GM12878 (cell line): ENCODE measurements at regions not wholly inside any gene's neighbourhood (a gene's known extent, or its start where the extent isn't known, plus 50 kb on each side); places are given as distances from the start of the nearest gene placed in this dataset.

Experiments used
- BHLHE40 ChIP-seq, 2 experiments: fragments of 450-650 bp in 1 of 2; IDR thresholded peaks; 2 replicates each; pipeline ENCODE4 v1.6.1; 2011 to 2017; ENCODE audit warnings: low read depth in 2 of 2, borderline replicate concordance in 1 of 2, improper control_type of control experiment in 1 of 2, low read length in 1 of 2, mild to moderate bottlenecking in 1 of 2
- CBX3 ChIP-seq: fragments of 200-600 bp; sonication (generic); IDR thresholded peaks from 2 replicates; pipeline ENCODE4 v1.6.1; 2016; ENCODE audit warnings: low read depth, borderline replicate concordance
- CEBPZ ChIP-seq: fragments of 150-350 bp; IDR thresholded peaks from 2 replicates; pipeline ENCODE4 v1.6.1; 2016; ENCODE audit warnings: low read depth, low read length
- EGR1 ChIP-seq, 2 experiments: IDR thresholded peaks; 1 replicate in 1 of 2; 2 replicates in 1 of 2; pipeline ENCODE4 v1.6.1; 2011 to 2012; ENCODE audit warnings: low read depth in 2 of 2, low read length in 2 of 2, borderline replicate concordance in 1 of 2, mild to moderate bottlenecking in 1 of 2, moderate library complexity in 1 of 2
- ELK1 ChIP-seq: IDR thresholded peaks from 2 replicates; pipeline ENCODE4 v1.6.1; 2012; ENCODE audit warnings: low read depth, low read length, improper control_type of control experiment
- ETV6 ChIP-seq, 2 experiments: fragments of 450-650 bp in 1 of 2; IDR thresholded peaks in 1 of 2; conservative IDR thresholded peaks in 1 of 2; 2 replicates each; pipeline ENCODE4 v1.6.1; 2014; ENCODE audit warnings: antibody characterized with exemption in 1 of 2, borderline replicate concordance in 1 of 2, low read depth in 1 of 2, mild to moderate bottlenecking in 1 of 2, moderate library complexity in 1 of 2
- MLLT1 ChIP-seq: fragments of 450-650 bp; IDR thresholded peaks from 2 replicates; pipeline ENCODE4 v1.6.1; 2016; ENCODE audit warnings: mild to moderate bottlenecking
- NRF1 ChIP-seq: conservative IDR thresholded peaks from 2 replicates; pipeline ENCODE4 v1.6.1; 2011; ENCODE audit warnings: mild to moderate bottlenecking, low read depth, low read length, improper control_type of control experiment
- PAX5 ChIP-seq: IDR thresholded peaks from 2 replicates; pipeline ENCODE4 v1.6.1; 2011; ENCODE audit warnings: low read depth, low read length, borderline replicate concordance
- RUNX3 ChIP-seq: IDR thresholded peaks from 2 replicates; pipeline ENCODE4 v1.6.1; 2012; ENCODE audit warnings: low read length, inconsistent platforms
- ZNF217 ChIP-seq: fragments of 450-650 bp; IDR thresholded peaks from 2 replicates; pipeline ENCODE4 v1.6.1; 2017; ENCODE audit warnings: antibody characterized with exemption, mild to moderate bottlenecking
- TF ChIP-seq, protein P1 (sequence below): fragments of 450-650 bp; IDR thresholded peaks from 2 replicates; pipeline ENCODE4 v1.6.1; 2018; ENCODE audit warnings: mild to moderate bottlenecking, low read depth, moderate library complexity; ENCODE audit not compliant: partially characterized antibody
- TF ChIP-seq, protein P2 (sequence below): IDR thresholded peaks from 2 replicates; pipeline ENCODE4 v1.6.1; 2011; ENCODE audit warnings: borderline replicate concordance, low read depth, mild to moderate bottlenecking, moderate library complexity, mixed read lengths, low read length; ENCODE audit not compliant: insufficient read depth; ENCODE audit errors: extremely low read length
- TF ChIP-seq, protein P3 (sequence below): fragments of 450-650 bp; IDR thresholded peaks from 2 replicates; pipeline ENCODE4 v1.6.1; 2017; ENCODE audit warnings: mild to moderate bottlenecking, moderate library complexity

- TF ChIP-seq EGR1 (IDR thresholded peaks at IDR 0.05; ENCODE audit: borderline replicate concordance in 1 of 2, low read depth in 2 of 2, low read length in 2 of 2) = no peak
- TF ChIP-seq ZNF217 = no peak
- TF ChIP-seq, protein P1, sequence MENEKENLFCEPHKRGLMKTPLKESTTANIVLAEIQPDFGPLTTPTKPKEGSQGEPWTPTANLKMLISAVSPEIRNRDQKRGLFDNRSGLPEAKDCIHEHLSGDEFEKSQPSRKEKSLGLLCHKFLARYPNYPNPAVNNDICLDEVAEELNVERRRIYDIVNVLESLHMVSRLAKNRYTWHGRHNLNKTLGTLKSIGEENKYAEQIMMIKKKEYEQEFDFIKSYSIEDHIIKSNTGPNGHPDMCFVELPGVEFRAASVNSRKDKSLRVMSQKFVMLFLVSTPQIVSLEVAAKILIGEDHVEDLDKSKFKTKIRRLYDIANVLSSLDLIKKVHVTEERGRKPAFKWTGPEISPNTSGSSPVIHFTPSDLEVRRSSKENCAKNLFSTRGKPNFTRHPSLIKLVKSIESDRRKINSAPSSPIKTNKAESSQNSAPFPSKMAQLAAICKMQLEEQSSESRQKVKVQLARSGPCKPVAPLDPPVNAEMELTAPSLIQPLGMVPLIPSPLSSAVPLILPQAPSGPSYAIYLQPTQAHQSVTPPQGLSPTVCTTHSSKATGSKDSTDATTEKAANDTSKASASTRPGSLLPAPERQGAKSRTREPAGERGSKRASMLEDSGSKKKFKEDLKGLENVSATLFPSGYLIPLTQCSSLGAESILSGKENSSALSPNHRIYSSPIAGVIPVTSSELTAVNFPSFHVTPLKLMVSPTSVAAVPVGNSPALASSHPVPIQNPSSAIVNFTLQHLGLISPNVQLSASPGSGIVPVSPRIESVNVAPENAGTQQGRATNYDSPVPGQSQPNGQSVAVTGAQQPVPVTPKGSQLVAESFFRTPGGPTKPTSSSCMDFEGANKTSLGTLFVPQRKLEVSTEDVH = no peak
- TF ChIP-seq PAX5 = no peak
- TF ChIP-seq MLLT1 = no peak
- no peak for TF ChIP-seq ETV6 (conservative IDR thresholded peaks at IDR 0.05 in 1 of 2, IDR thresholded peaks at IDR 0.05 in 1 of 2; ENCODE audit: borderline replicate concordance in 1 of 2, low read depth in 1 of 2)
- no peak for TF ChIP-seq RUNX3
- TF ChIP-seq, protein P2, sequence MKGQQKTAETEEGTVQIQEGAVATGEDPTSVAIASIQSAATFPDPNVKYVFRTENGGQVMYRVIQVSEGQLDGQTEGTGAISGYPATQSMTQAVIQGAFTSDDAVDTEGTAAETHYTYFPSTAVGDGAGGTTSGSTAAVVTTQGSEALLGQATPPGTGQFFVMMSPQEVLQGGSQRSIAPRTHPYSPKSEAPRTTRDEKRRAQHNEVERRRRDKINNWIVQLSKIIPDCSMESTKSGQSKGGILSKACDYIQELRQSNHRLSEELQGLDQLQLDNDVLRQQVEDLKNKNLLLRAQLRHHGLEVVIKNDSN = no peak
- TF ChIP-seq NRF1 = no peak
- TF ChIP-seq ELK1 = no peak
- TF ChIP-seq, protein P3, sequence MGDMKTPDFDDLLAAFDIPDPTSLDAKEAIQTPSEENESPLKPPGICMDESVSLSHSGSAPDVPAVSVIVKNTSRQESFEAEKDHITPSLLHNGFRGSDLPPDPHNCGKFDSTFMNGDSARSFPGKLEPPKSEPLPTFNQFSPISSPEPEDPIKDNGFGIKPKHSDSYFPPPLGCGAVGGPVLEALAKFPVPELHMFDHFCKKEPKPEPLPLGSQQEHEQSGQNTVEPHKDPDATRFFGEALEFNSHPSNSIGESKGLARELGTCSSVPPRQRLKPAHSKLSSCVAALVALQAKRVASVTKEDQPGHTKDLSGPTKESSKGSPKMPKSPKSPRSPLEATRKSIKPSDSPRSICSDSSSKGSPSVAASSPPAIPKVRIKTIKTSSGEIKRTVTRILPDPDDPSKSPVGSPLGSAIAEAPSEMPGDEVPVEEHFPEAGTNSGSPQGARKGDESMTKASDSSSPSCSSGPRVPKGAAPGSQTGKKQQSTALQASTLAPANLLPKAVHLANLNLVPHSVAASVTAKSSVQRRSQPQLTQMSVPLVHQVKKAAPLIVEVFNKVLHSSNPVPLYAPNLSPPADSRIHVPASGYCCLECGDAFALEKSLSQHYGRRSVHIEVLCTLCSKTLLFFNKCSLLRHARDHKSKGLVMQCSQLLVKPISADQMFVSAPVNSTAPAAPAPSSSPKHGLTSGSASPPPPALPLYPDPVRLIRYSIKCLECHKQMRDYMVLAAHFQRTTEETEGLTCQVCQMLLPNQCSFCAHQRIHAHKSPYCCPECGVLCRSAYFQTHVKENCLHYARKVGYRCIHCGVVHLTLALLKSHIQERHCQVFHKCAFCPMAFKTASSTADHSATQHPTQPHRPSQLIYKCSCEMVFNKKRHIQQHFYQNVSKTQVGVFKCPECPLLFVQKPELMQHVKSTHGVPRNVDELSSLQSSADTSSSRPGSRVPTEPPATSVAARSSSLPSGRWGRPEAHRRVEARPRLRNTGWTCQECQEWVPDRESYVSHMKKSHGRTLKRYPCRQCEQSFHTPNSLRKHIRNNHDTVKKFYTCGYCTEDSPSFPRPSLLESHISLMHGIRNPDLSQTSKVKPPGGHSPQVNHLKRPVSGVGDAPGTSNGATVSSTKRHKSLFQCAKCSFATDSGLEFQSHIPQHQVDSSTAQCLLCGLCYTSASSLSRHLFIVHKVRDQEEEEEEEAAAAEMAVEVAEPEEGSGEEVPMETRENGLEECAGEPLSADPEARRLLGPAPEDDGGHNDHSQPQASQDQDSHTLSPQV = no peak
- no peak for TF ChIP-seq BHLHE40 (IDR thresholded peaks at IDR 0.05; ENCODE audit: borderline replicate concordance in 1 of 2, low read depth in 2 of 2, low read length in 1 of 2)
- no peak for TF ChIP-seq CEBPZ
- TF ChIP-seq CBX3 = no peak
Measured at GRCh38 chr10:62657244-62657835, 147.2 kb upstream of the ADO start (continued).
